CD14-positive monocyte (primary cell): ENCODE measurements at regions not wholly inside any gene's neighbourhood (a gene's known extent, or its start where the extent isn't known, plus 50 kb on each side); places are given as distances from the start of the nearest gene placed in this dataset.

Experiments used
- DNase-seq, 3 donors: peaks; one replicate each; pipeline ENCODE4 v3.0.0-alpha.2; 2011 to 2022
- H2AFZ ChIP-seq: 2 replicates; pipeline ENCODE4 v1.6.0; 2012; ENCODE audit warnings: mild to moderate bottlenecking, low read depth, low read length, inconsistent platforms; ENCODE audit not compliant: insufficient read depth, poor library complexity, severe bottlenecking
- H3K27ac ChIP-seq, 2 donors: 1 replicate in 1 of 2; 2 replicates in 1 of 2; pipeline ENCODE4 v1.5.1; 2012 to 2013; ENCODE audit warnings: low read length in 2 of 2, control low read depth in 1 of 2, inconsistent platforms in 1 of 2, low read depth in 1 of 2, mild to moderate bottlenecking in 1 of 2
- H3K27me3 ChIP-seq, 2 donors: one replicate each; pipeline versions ENCODE4 v1.6.0 to v1.6.1; 2011 to 2013; ENCODE audit warnings: low read length in 2 of 2; ENCODE audit not compliant: control insufficient read depth in 2 of 2, insufficient read depth in 2 of 2
- H3K36me3 ChIP-seq, 2 donors: replicated peaks in 1 of 2; 1 replicate in 1 of 2; 2 replicates in 1 of 2; pipeline versions ENCODE4 v1.5.1 to v1.6.1; 2012 to 2013; ENCODE audit warnings: low read length in 2 of 2, control low read depth in 1 of 2, inconsistent platforms in 1 of 2, mild to moderate bottlenecking in 1 of 2; ENCODE audit not compliant: insufficient read depth in 2 of 2, control insufficient read depth in 1 of 2
- H3K4me1 ChIP-seq, 2 donors: 1 replicate in 1 of 2; 2 replicates in 1 of 2; pipeline versions ENCODE4 v1.5.1 to v1.6.1; 2012 to 2013; ENCODE audit warnings: low read length in 2 of 2, control low read depth in 1 of 2, inconsistent platforms in 1 of 2, mild to moderate bottlenecking in 1 of 2, moderate library complexity in 1 of 2; ENCODE audit not compliant: insufficient read depth in 2 of 2, control insufficient read depth in 1 of 2
- H3K4me2 ChIP-seq: replicated peaks from 2 replicates; pipeline ENCODE3; 2012; ENCODE audit warnings: low read length, moderate library complexity, mild to moderate bottlenecking; ENCODE audit not compliant: poor library complexity, severe bottlenecking; ENCODE audit errors: extremely low read depth
- H3K4me3 ChIP-seq, 3 experiments: fragments of 200-600 bp in 1 of 3; sonication (generic) in 1 of 3; replicated peaks in 1 of 3; 1 replicate in 2 of 3; 2 replicates in 1 of 3; pipeline ENCODE4 v1.5.1; 2011 to 2013; ENCODE audit warnings: low read length in 3 of 3, mild to moderate bottlenecking in 3 of 3, control low read depth in 2 of 3, low read depth in 2 of 3, inconsistent platforms in 1 of 3, moderate library complexity in 1 of 3
- H3K79me2 ChIP-seq: 2 replicates; pipeline ENCODE4 v1.6.0; 2012; ENCODE audit warnings: mild to moderate bottlenecking, control low read depth, inconsistent platforms, low read length, moderate library complexity; ENCODE audit not compliant: insufficient read depth
- H3K9ac ChIP-seq: 2 replicates; pipeline ENCODE4 v1.6.0; 2017; ENCODE audit warnings: low read length, mild to moderate bottlenecking; ENCODE audit not compliant: insufficient read depth, poor library complexity, severe bottlenecking
- H3K9me3 ChIP-seq, 2 donors: replicated peaks in 1 of 2; 1 replicate in 1 of 2; 2 replicates in 1 of 2; pipeline versions ENCODE4 v1.5.1 to v1.6.1; 2012 to 2013; ENCODE audit warnings: low read length in 2 of 2, control low read depth in 1 of 2; ENCODE audit not compliant: control insufficient read depth in 1 of 2, insufficient read depth in 1 of 2
- H4K20me1 ChIP-seq: 2 replicates; pipeline ENCODE4 v1.6.0; 2012; ENCODE audit warnings: mild to moderate bottlenecking, low read length, control low read depth, moderate library complexity; ENCODE audit not compliant: insufficient read depth
- H3K27ac Mint-ChIP-seq, 7 donors: one replicate each; pipeline ENCODE4 v1.8.0; 2020; ENCODE audit warnings: mild to moderate bottlenecking in 7 of 7, mixed read lengths in 7 of 7, moderate library complexity in 6 of 7, inconsistent platforms in 2 of 7
- H3K27me3 Mint-ChIP-seq, 3 donors: one replicate each; pipeline ENCODE4 v1.8.0; 2021 to 2022; ENCODE audit warnings: low read depth in 3 of 3, mild to moderate bottlenecking in 3 of 3, mixed read lengths in 3 of 3, moderate library complexity in 3 of 3, inconsistent platforms in 1 of 3
- H3K36me3 Mint-ChIP-seq, 2 donors: one replicate each; pipeline ENCODE4 v1.8.0; 2020; ENCODE audit warnings: mixed read lengths in 2 of 2, inconsistent platforms in 1 of 2, mild to moderate bottlenecking in 1 of 2
- H3K4me1 Mint-ChIP-seq: one replicate; pipeline ENCODE4 v1.8.0; 2020; ENCODE audit warnings: mild to moderate bottlenecking, mixed read lengths
- H3K4me3 Mint-ChIP-seq, 2 donors: one replicate each; pipeline ENCODE4 v1.8.0; 2020; ENCODE audit warnings: mild to moderate bottlenecking in 2 of 2, mixed read lengths in 2 of 2, moderate library complexity in 1 of 2
- H3K9me3 Mint-ChIP-seq, 7 donors: one replicate each; pipeline ENCODE4 v1.8.0; 2020 to 2022; ENCODE audit warnings: mixed read lengths in 7 of 7, mild to moderate bottlenecking in 6 of 7, moderate library complexity in 6 of 7, inconsistent platforms in 2 of 7
- CTCF ChIP-seq: fragments of 200-600 bp; IDR thresholded peaks from one replicate; pipeline ENCODE4 v1.8.0; 2022; ENCODE audit warnings: antibody characterized with exemption, mild to moderate bottlenecking
- WGBS: methylation state at CpG from one replicate; pipeline ENCODE4 v1.1.5; 2013; ENCODE audit warnings: missing lambda C conversion rate; ENCODE audit not compliant: insufficient coverage; 5-methylcytosine and 5-hydroxymethylcytosine counted together
- intact Hi-C, 2 donors: fragments of 100-400 bp; cut with micrococcal nuclease; formaldehyde crosslinking; loops; one replicate each; pipeline versions ENCODE4 v1.15.0 to v1.15.1; 2023

- H3K4me1 ChIP-seq: no peaks in the 10 kb centered on the region
- WGBS: no CpG with 5 or more reads among the region's 2 CpGs
- no peak for TF ChIP-seq CTCF
- peaks cover 4 to 26% (median 16%) of the 10 kb centered on the region in 7 donors for H3K9me3 Mint-ChIP-seq
- H3K9me3 ChIP-seq: peaks cover 4 to 29% of the 10 kb centered on the region in 2 donors
- intact Hi-C loops: no loop called here
- H3K4me2 ChIP-seq: no peak overlapping the region
- DNase-seq: no peak
- no peaks in the 10 kb centered on the region for H4K20me1 ChIP-seq
- no peak overlapping the region for H3K4me3 Mint-ChIP-seq
- H3K27me3 Mint-ChIP-seq: peaks cover 0 to 2% (median 0%) of the 10 kb centered on the region in 3 donors
- no peaks in the 10 kb centered on the region for H3K4me1 Mint-ChIP-seq
- H3K9ac ChIP-seq: no peak overlapping the region
- H3K27me3 ChIP-seq: no peaks in the 10 kb centered on the region
- no peaks in the 10 kb centered on the region for H3K79me2 ChIP-seq
- no peak overlapping the region for H3K4me3 ChIP-seq
- no peak overlapping the region for H3K27ac ChIP-seq
- H3K36me3 Mint-ChIP-seq: no peaks in the 10 kb centered on the region
- no peak overlapping the region for H3K27ac Mint-ChIP-seq
- no peak overlapping the region for H2AFZ ChIP-seq
- H3K36me3 ChIP-seq: no peaks in the 10 kb centered on the region
Measured at GRCh38 chr5:40093550-40093949, 586.2 kb upstream of the PTGER4 start.

- TF ChIP-seq CTCF: no peak
- no peaks in the 10 kb centered on the region for H4K20me1 ChIP-seq
- no peak overlapping the region for H3K9ac ChIP-seq
- Mint-ChIP-seq H3K9me3 (peaks cover 10 to 25% (median 17%) of the 10 kb centered on the region in 7 donors), H3K36me3 (no peaks in the 10 kb centered on the region), H3K4me3 (no peak overlapping the region), H3K27me3 (no peaks in the 10 kb centered on the region), H3K4me1 (no peaks in the 10 kb centered on the region), H3K27ac (no peak overlapping the region)
- H3K9me3 ChIP-seq: peaks cover 8 to 33% of the 10 kb centered on the region in 2 donors
- no peaks in the 10 kb centered on the region for H3K4me1 ChIP-seq
- H3K4me3 ChIP-seq: no peak overlapping the region
- no peak overlapping the region for H2AFZ ChIP-seq
- H3K4me2 ChIP-seq: no peak overlapping the region
- DNase-seq: no peak
- no peaks in the 10 kb centered on the region for H3K79me2 ChIP-seq
- H3K27ac ChIP-seq: no peak overlapping the region
- H3K27me3 ChIP-seq: no peaks in the 10 kb centered on the region
- H3K36me3 ChIP-seq: no peaks in the 10 kb centered on the region
- intact Hi-C loops: no loop called here
Measured at GRCh38 chr5:40089269-40089668, 590.4 kb upstream of the PTGER4 start.
